ENCODE measurements at regions not wholly inside any gene's neighbourhood (a gene's known extent, or its start where the extent isn't known, plus 50 kb on each side); places are given as distances from the start of the nearest gene placed in this dataset.

DNA sequence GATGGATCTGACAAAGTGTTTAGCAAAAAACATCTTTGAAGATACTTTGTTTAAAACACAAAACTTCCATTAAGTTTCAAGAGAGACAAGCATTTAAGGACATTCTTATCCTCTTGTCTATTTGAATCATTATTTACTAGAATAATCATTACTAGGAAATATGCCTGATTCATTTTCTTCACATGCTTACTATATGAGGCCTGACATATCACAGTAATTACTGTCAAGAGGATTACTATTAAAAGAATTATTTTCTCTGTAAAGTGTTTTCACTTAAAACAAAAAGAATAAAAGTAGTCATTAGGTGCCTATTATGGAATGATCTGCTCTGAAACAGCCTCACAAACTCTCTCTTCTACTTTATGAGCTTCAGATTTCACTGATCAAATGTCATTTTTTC lies 402.1 kb upstream of the MGAT4C start:
- no peak for TF ChIP-seq TAF1 (IDR thresholded peaks at IDR 0.05; ENCODE audit: low read depth, low read length)
- TF ChIP-seq POLR2AphosphoS5 (IDR thresholded peaks at IDR 0.05; ENCODE audit: low read depth, low read length) = no peak
- no peak for TF ChIP-seq POLR2A (IDR thresholded peaks at IDR 0.05; ENCODE audit: low read depth, low read length)
- TF ChIP-seq SPI1 (IDR thresholded peaks at IDR 0.05; ENCODE audit: low read depth, low read length) = no peak

Data from GM12891 (cell line).